H1 (cell line): ENCODE measurements at regions not wholly inside any gene's neighbourhood (a gene's known extent, or its start where the extent isn't known, plus 50 kb on each side); places are given as distances from the start of the nearest gene placed in this dataset.

ENCODE experiments used
- CTCF ChIA-PET: fragments of 300-600 bp; sonication (Branson Sonifier 250); formaldehyde crosslinking; loops from one replicate; lab custom pipeline; 2021; ENCODE audit not compliant: partially characterized antibody; lab: Charles Lee
- POLR2A ChIA-PET: fragments of 300-600 bp; sonication (Branson Sonifier 250); formaldehyde crosslinking; loops from one replicate; lab custom pipeline; 2021; ENCODE audit warnings: inconsistent platforms; ENCODE audit not compliant: partially characterized antibody; lab: Charles Lee
- DNase-seq, 2 experiments: peaks; one replicate each; pipeline versions ENCODE4 v3.0.0 to v3.0.0-alpha.2; 2010 to 2022; ENCODE audit warnings: low spot score in 2 of 2, low read depth in 1 of 2, mixed read lengths in 1 of 2
- FAIRE-seq: peaks from 2 replicates; lab custom pipeline; 2011; peaks lifted over from hg19 to GRCh38; lab: Jason Lieb, UNC
- H2AFZ ChIP-seq: 2 replicates; pipeline ENCODE4 v1.8.1; 2012; ENCODE audit warnings: low read length, inconsistent platforms
- H2AK5ac ChIP-seq: 2 replicates; pipeline ENCODE4 v1.6.1; 2013; ENCODE audit warnings: low read depth, low read length
- H2BK120ac ChIP-seq: replicated peaks from 2 replicates; pipeline ENCODE3; 2013; ENCODE audit warnings: low read depth, low read length, inconsistent platforms
- H2BK12ac ChIP-seq: 2 replicates; pipeline ENCODE4 v1.6.1; 2013; ENCODE audit warnings: low read depth, low read length
- H2BK15ac ChIP-seq: 2 replicates; pipeline ENCODE4 v1.6.1; 2013; ENCODE audit warnings: low read length
- H2BK20ac ChIP-seq: 2 replicates; pipeline ENCODE4 v1.6.1; 2013; ENCODE audit warnings: low read length
- H2BK5ac ChIP-seq: 2 replicates; pipeline ENCODE4 v1.6.1; 2013; ENCODE audit warnings: low read depth, low read length
- H3K14ac ChIP-seq: 2 replicates; pipeline ENCODE4 v1.6.1; 2013; ENCODE audit warnings: inconsistent platforms; ENCODE audit not compliant: insufficient read length
- H3K18ac ChIP-seq: 2 replicates; pipeline ENCODE4 v1.6.1; 2013; ENCODE audit warnings: low read length; ENCODE audit errors: extremely low read depth
- H3K23ac ChIP-seq: 2 replicates; pipeline ENCODE4 v1.6.1; 2013; ENCODE audit warnings: inconsistent platforms; ENCODE audit not compliant: insufficient read length
- H3K23me2 ChIP-seq: 2 replicates; pipeline ENCODE4 v1.6.1; 2013; ENCODE audit warnings: low read depth, low read length
- H3K27ac ChIP-seq: 2 replicates; pipeline ENCODE4 v1.6.1; 2011; ENCODE audit warnings: low read depth, low read length, inconsistent platforms
- H3K27me3 ChIP-seq, 4 experiments: replicated peaks in 1 of 4; 1 replicate in 1 of 4; 2 replicates in 3 of 4; pipeline versions ENCODE4 v1.6.1 to v1.8.1; 2011 to 2013; ENCODE audit warnings: low read length in 3 of 4, mild to moderate bottlenecking in 3 of 4, inconsistent platforms in 2 of 4, mixed read lengths in 2 of 4, moderate library complexity in 1 of 4; ENCODE audit not compliant: control insufficient read depth in 3 of 4, insufficient read depth in 3 of 4; ENCODE audit errors: extremely low read depth in 1 of 4
- H3K36me3 ChIP-seq, 4 experiments: 2 replicates each; pipeline versions ENCODE4 v1.6.1 to v1.8.1; 2011 to 2013; ENCODE audit warnings: mild to moderate bottlenecking in 4 of 4, low read length in 3 of 4, moderate library complexity in 2 of 4, control low read depth in 1 of 4, inconsistent platforms in 1 of 4; ENCODE audit not compliant: insufficient read depth in 4 of 4, control insufficient read depth in 2 of 4
- H3K4ac ChIP-seq: replicated peaks from 2 replicates; pipeline ENCODE3; 2013; ENCODE audit warnings: low read length, low read depth, mixed read lengths, inconsistent platforms; ENCODE audit not compliant: insufficient read length
- H3K4me1 ChIP-seq, 4 experiments: replicated peaks in 1 of 4; 1 replicate in 1 of 4; 2 replicates in 3 of 4; pipeline versions ENCODE4 v1.6.1 to v1.8.1; 2011 to 2013; ENCODE audit warnings: low read length in 3 of 4, inconsistent platforms in 2 of 4, mixed read lengths in 1 of 4; ENCODE audit not compliant: insufficient read depth in 4 of 4, control insufficient read depth in 3 of 4
- H3K4me2 ChIP-seq, 2 experiments: 2 replicates each; pipeline versions ENCODE4 v1.6.1 to v1.8.1; 2011 to 2013; ENCODE audit warnings: low read depth in 2 of 2, low read length in 2 of 2, control low read depth in 1 of 2, inconsistent platforms in 1 of 2, mild to moderate bottlenecking in 1 of 2; ENCODE audit not compliant: insufficient read depth in 1 of 2
- H3K4me3 ChIP-seq, 4 experiments: fragments of 200-600, 300-600 bp in 1 of 4; sonication (generic), shearing (Covaris generic), sonication (Bioruptor Twin) in 1 of 4; 2 replicates each; pipeline versions ENCODE4 v1.5.1 to v1.8.1; 2011 to 2016; ENCODE audit warnings: low read length in 4 of 4, low read depth in 3 of 4, control low read depth in 2 of 4, inconsistent platforms in 2 of 4, mild to moderate bottlenecking in 2 of 4, mixed read lengths in 1 of 4, moderate library complexity in 1 of 4; ENCODE audit not compliant: insufficient read depth in 2 of 4; ENCODE audit errors: extremely low read depth in 1 of 4
- H3K56ac ChIP-seq: replicated peaks from 2 replicates; pipeline ENCODE3; 2013; ENCODE audit warnings: low read depth, mild to moderate bottlenecking, mixed read lengths, low read length, inconsistent platforms; ENCODE audit not compliant: insufficient read length
- H3K79me1 ChIP-seq: 2 replicates; pipeline ENCODE4 v1.6.1; 2013; ENCODE audit warnings: low read depth, low read length, control low read depth
- H3K79me2 ChIP-seq, 2 experiments: 2 replicates each; pipeline versions ENCODE4 v1.6.1 to v1.8.1; 2012 to 2013; ENCODE audit warnings: low read length in 2 of 2, mild to moderate bottlenecking in 2 of 2, inconsistent platforms in 1 of 2; ENCODE audit not compliant: insufficient read depth in 2 of 2, control insufficient read depth in 1 of 2
- H3K9ac ChIP-seq, 4 experiments: replicated peaks in 1 of 4; 1 replicate in 1 of 4; 2 replicates in 3 of 4; pipeline versions ENCODE4 v1.6.1 to v1.8.1; 2011 to 2013; ENCODE audit warnings: low read depth in 3 of 4, low read length in 3 of 4, control low read depth in 2 of 4, mild to moderate bottlenecking in 2 of 4, moderate library complexity in 2 of 4, inconsistent platforms in 1 of 4; ENCODE audit errors: extremely low read depth in 1 of 4
- H3K9me3 ChIP-seq, 2 experiments: 2 replicates each; pipeline versions ENCODE4 v1.6.1 to v1.8.1; 2012 to 2013; ENCODE audit warnings: mild to moderate bottlenecking in 2 of 2, moderate library complexity in 2 of 2, control low read depth in 1 of 2, inconsistent platforms in 1 of 2, low read depth in 1 of 2, low read length in 1 of 2, mixed read lengths in 1 of 2; ENCODE audit not compliant: insufficient read depth in 2 of 2
- H4K20me1 ChIP-seq, 2 experiments: replicated peaks in 1 of 2; 2 replicates each; pipeline versions ENCODE3 to v1.8.1; 2011 to 2013; ENCODE audit warnings: inconsistent platforms in 2 of 2, low read length in 2 of 2, mild to moderate bottlenecking in 1 of 2; ENCODE audit not compliant: insufficient read depth in 2 of 2, control insufficient read depth in 1 of 2
- H4K5ac ChIP-seq: 2 replicates; pipeline ENCODE4 v1.6.1; 2013; ENCODE audit warnings: low read length, low read depth, mixed read lengths, inconsistent platforms; ENCODE audit not compliant: insufficient read length
- H4K8ac ChIP-seq: 2 replicates; pipeline ENCODE4 v1.8.0; 2013; ENCODE audit warnings: mild to moderate bottlenecking, moderate library complexity, low read length, inconsistent platforms; ENCODE audit not compliant: insufficient read depth; ENCODE audit errors: extremely low read depth
- H4K91ac ChIP-seq: replicated peaks from 2 replicates; pipeline ENCODE3; 2013; ENCODE audit warnings: low read length, mixed read lengths, inconsistent platforms; ENCODE audit not compliant: insufficient read length
- CBX5 ChIP-seq: fragments of 300-800, 300-1000 bp; sonication (generic); IDR thresholded peaks from 2 replicates; pipeline ENCODE4 v1.7.1; 2016; ENCODE audit warnings: antibody characterized with exemption, low read length, low read depth
- CHD1 ChIP-seq: IDR thresholded peaks from 2 replicates; pipeline ENCODE4 v1.6.1; 2012; ENCODE audit warnings: low read depth, low read length, improper control_type of control experiment
- JUND ChIP-seq: IDR thresholded peaks from 2 replicates; pipeline ENCODE4 v1.6.1; 2011; ENCODE audit warnings: mild to moderate bottlenecking, improper control_type of control experiment, low read length
- PHF8 ChIP-seq: fragments of 200-600 bp; sonication (generic); conservative IDR thresholded peaks from 2 replicates; pipeline ENCODE4 v1.7.1; 2012; ENCODE audit warnings: low read depth, mild to moderate bottlenecking, inconsistent platforms, low read length, moderate library complexity
- RXRA ChIP-seq: IDR thresholded peaks from 2 replicates; pipeline ENCODE4 v1.6.1; 2011; ENCODE audit warnings: low read depth, mild to moderate bottlenecking, low read length, moderate library complexity; ENCODE audit not compliant: insufficient read depth
- TAF1 ChIP-seq: IDR thresholded peaks from 2 replicates; pipeline ENCODE4 v1.6.1; 2011; ENCODE audit warnings: mild to moderate bottlenecking, low read depth, low read length
- WGBS, 2 experiments: shearing (Covaris generic) in 1 of 2; methylation state at CpG; one replicate each; pipeline versions ENCODE4 v1.1.6 to v1.1.7; 2013 to 2015; ENCODE audit warnings: low lambda C conversion rate in 2 of 2, mixed read lengths in 2 of 2, inconsistent platforms in 1 of 2, low coverage in 1 of 2, missing lambda C conversion rate in 1 of 2; ENCODE audit not compliant: insufficient replicate concordance in 2 of 2, insufficient coverage in 1 of 2, insufficient read length in 1 of 2; ENCODE audit errors: extremely low coverage in 1 of 2, missing lambda C conversion rate in 1 of 2; 5-methylcytosine and 5-hydroxymethylcytosine counted together

DNA sequence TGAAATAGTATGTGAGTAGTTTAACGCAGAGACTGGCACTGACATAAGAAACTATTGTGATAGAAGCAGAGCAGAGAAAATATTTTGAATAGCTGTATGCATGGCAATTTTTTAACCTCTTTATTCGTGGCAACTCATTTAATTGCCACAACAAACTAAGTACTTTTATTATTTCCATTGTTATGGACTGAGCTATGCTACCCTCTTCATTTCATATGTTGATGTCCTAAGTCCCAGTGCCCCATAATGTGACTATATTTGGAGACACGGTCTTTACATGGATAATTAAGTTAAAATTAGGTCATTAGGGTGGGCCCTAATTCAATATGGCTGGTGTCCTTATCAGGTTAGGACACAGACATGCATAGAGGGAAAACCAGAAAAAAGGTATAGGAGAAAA lies 86.1 kb upstream of the PRSS3 start:
- POLR2A ChIA-PET: no interaction called here
- H3K4me1 ChIP-seq: no peaks in the 10 kb centered on the region; a peak in 1 of 7 replicates
- no peak overlapping the region for H2AK5ac ChIP-seq
- peaks cover 0 to 3% of the 10 kb centered on the region in 2 experiments; a peak in 1 of 4 replicates for H3K9me3 ChIP-seq
- DNase-seq (no peak), FAIRE-seq (no peak)
- H3K36me3 ChIP-seq: no peaks in the 10 kb centered on the region; a peak in 1 of 8 replicates
- H3K27ac ChIP-seq: no peak overlapping the region
- H4K91ac ChIP-seq: no peak overlapping the region
- no peak overlapping the region for H2BK5ac ChIP-seq
- H3K23me2 ChIP-seq: no peaks in the 10 kb centered on the region
- no peak overlapping the region for H4K8ac ChIP-seq
- no peak overlapping the region for H2BK120ac ChIP-seq
- H3K27me3 ChIP-seq: no peaks in the 10 kb centered on the region
- no peak overlapping the region for H2BK20ac ChIP-seq
- H2AFZ ChIP-seq: no peak overlapping the region
- no peak overlapping the region for H4K5ac ChIP-seq
- no peak overlapping the region for H3K56ac ChIP-seq
- H2BK12ac ChIP-seq: no peak overlapping the region
- H3K79me2 ChIP-seq: no peaks in the 10 kb centered on the region
- WGBS, 2 experiments: 88% methylated on average over 3 of the region's 3 CpGs; no CpG with 5 or more reads in 1 of the 2 experiments
- no peak overlapping the region for H3K23ac ChIP-seq
- no peak overlapping the region; a peak in 1 of 4 replicates for H3K4me2 ChIP-seq
- CTCF ChIA-PET: interaction anchor here (1.1 to 7.4 kb wide), 2 partner anchors 12 to 85 kb away, joined by 4 to 50 read pairs; no protein-coding TSS in a partner anchor
- H2BK15ac ChIP-seq: no peak overlapping the region
- no peak overlapping the region for H3K4ac ChIP-seq
- no peak overlapping the region for H3K18ac ChIP-seq
- no peak overlapping the region for H3K14ac ChIP-seq
- no peak overlapping the region for H3K9ac ChIP-seq
- no peaks in the 10 kb centered on the region for H4K20me1 ChIP-seq
- no peak overlapping the region for H3K4me3 ChIP-seq
- H3K79me1 ChIP-seq: no peaks in the 10 kb centered on the region
- TF ChIP-seq CBX5: no peak
- no peak for TF ChIP-seq JUND
- TF ChIP-seq PHF8: no peak
- TF ChIP-seq CHD1: no peak
- no peak for TF ChIP-seq TAF1
- TF ChIP-seq RXRA: no peak
